GM19025 (cell line): ENCODE measurements at regions not wholly inside any gene's neighbourhood (a gene's known extent, or its start where the extent isn't known, plus 50 kb on each side); places are given as distances from the start of the nearest gene placed in this dataset.

Source experiments
- ATAC-seq: cut with Tn5 transposase; IDR thresholded peaks from one replicate; pipeline ENCODE4 v1.9.1; 2021; ENCODE audit warnings: mild to moderate bottlenecking, low read depth, moderate library complexity; ENCODE audit not compliant: unreplicated experiment

DNA sequence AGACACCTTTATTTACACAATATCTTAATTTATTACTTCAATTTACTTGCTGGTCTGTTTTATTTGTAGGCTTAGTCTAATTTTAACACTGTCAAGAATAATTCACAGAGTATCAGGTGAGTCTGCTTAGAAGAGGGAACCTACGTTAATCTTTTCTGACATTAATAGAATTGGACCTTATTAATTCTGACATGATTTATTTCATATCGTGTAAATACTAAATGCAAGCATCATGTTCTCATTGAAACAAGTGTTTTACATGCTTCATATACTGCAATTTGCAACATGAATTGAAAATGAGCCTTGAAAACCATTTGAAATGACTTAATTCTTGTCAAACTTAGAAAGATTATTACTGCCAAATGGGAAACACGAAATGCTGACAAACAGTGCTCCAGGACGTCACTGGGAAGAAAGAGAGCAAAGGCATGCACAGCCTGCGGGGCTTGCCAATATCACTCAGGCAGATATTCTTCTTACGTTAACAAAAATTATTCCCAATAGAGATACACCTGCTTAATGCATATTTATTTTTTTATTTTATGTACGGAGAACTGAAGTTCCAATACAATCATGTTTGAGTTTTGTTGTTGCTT, 282.0 kb upstream of the AKR1E2 start:
- ATAC-seq: no peak

DNA sequence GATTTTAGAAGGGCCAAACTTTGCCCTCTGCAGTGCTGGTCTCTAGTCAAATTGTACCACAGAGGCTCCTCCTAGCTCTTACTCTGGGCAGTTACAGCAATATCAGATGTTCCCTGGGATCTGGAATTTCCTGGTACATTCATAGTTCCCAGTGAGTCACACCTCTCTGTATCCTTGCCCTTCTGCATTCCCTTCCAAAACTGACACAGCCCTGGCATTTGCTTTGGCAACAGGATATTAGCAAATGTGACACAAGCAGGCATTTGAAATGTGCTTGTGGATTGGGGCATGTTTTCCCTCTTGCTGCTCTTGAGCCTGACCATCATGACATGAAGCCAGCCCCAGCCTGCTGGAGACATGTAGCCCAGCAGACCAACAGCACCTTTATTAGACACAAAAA, 284.7 kb upstream of the AKR1E2 start:
- ATAC-seq: no peak

DNA sequence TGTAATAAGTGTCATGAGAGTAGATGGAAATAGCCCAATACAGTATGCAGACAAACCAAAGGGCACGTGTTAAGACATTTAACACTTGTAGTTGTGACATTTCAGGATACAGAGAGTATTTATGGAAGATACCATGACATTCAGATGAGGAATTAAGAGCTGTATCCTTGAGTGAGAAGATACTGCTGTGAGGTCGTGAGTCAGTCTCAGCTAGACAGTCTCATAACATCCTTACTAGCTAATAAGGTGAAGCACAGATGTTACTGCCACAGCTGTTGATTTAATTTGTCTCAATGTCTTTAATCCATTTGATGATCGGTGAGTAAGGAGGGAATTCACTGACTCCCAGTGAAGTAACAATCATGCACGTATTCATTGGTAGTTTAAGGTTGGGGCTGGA, 288.0 kb upstream of the AKR1E2 start:
- ATAC-seq: no peak

GRCh38 chr10:4535521-4535920, 290.5 kb upstream of the AKR1E2 start:
- ATAC-seq: no peak

GRCh38 chr10:4533621-4534020, 292.4 kb upstream of the AKR1E2 start:
- no peak for ATAC-seq

GRCh38 chr10:4532976-4533375, 293.0 kb upstream of the AKR1E2 start:
- no peak for ATAC-seq

- no peak for ATAC-seq
Measured at GRCh38 chr10:4532467-4532866, 293.5 kb upstream of the AKR1E2 start.

- ATAC-seq: no peak
Measured at GRCh38 chr10:4532011-4532410, 294.0 kb upstream of the AKR1E2 start.

GRCh38 chr10:4529266-4529665, 296.7 kb upstream of the AKR1E2 start:
- ATAC-seq: no peak

DNA sequence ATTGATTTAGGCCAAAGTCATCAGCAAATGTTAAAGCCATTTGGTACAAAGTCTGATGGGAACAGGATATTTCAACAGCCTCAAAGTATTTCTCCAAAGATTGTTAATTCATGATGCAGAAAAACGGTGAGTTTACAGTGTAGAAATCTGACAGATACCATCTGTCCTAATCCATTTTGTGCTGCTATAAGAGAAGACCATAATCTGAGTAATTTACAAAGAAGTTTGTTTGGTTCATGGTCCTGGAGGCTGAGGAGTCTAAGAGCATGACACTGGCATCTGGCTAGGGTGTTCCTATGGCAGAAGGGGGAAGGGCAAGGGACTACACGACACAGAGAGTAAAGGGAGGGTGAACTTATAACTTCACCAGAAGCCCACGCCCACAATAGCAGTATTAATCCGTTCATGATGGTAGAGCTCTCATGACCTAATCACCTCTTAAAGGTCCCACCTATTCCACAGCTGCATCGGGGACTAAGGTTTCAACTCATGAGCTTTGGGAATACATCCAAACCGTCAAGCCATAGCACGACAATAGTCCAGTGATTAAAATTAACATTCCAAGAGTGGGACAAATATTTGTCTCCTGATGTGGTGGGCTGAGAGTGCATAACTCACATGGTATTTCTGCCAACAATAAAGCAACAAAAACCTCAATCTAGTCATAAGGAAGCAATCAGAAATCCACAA, 298.6 kb upstream of the AKR1E2 start:
- ATAC-seq: no peak

GRCh38 chr10:4526311-4526731, 299.7 kb upstream of the AKR1E2 start:
- no peak for ATAC-seq

- ATAC-seq: no peak
Measured at GRCh38 chr10:4525103-4525502, 300.9 kb upstream of the AKR1E2 start.

DNA sequence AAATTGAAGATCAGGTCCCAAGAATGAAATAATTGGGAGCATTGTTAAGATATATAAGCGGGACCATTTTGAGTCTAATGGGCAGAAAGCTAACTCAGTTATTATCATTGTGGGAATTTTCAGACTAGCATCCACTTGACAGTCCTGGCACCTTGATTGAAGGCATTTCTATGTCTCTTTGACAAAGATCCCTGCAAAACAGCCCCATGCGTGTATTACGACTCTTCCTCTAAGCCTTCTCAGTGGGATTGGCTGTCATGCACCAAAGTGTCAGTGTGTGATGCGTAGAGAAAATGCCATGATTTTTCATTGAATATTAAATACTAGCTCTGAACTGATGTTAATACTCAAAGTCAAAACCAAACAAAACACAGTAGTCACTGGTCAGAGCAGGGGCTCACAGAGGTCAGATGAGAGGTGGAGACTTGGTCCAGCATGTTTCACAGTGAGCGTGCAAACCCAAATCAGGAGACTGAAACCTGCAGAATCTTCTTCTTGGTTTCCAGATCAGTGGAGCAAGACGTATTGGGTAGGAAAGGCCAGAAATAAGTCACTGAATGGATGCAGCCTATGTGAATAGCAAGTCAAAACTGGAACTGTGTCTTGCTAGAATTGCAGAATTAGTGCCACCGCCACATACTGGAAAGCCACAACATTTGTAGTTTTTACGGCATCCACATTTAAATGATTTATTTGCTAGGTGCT, 303.6 kb upstream of the AKR1E2 start:
- ATAC-seq: peak; percentile 51

DNA sequence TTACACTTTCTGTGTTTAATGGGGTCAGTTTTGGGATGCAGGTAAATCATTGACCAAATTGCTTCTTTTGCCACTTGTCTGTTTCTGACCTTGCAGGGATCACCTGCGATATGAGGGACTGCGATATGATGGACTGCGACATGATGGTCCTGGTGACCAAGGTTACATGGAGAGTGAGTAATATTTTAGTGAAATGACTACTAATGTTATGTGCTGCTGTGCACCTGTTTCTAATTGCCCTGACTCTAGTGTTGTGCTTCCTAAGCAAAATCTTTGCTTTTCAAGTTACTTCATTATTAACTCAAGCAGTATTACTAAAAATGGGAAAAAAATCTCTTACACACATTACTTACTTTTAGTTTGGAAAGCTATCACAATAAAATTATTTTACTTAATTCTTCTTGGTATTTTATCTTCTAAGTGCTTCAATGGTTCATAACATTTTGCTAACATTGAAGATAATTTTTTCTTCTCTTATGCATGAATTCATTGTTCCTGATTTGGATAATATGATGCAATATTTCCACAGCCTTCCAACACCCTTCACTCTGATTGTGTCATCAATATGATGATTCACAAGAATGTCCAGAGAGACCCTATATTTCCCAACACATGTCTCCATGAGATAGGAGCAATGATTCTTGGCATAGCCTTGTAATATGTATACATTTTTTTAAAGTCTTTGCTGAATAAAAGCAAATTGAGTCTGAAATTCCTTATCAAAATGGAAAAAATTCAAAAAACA, 306.2 kb upstream of the AKR1E2 start:
- ATAC-seq: no peak

- no peak for ATAC-seq
Measured at GRCh38 chr10:4517746-4518145, 308.3 kb upstream of the AKR1E2 start.

GRCh38 chr10:4515721-4516120, 310.3 kb upstream of the AKR1E2 start:
- no peak for ATAC-seq

- no peak for ATAC-seq
Measured at GRCh38 chr10:4514445-4515108, 311.4 kb upstream of the AKR1E2 start.

GRCh38 chr10:4512671-4513240, 313.3 kb upstream of the AKR1E2 start:
- no peak for ATAC-seq

- ATAC-seq: no peak
Measured at GRCh38 chr10:4512196-4512595, 313.8 kb upstream of the AKR1E2 start.

DNA sequence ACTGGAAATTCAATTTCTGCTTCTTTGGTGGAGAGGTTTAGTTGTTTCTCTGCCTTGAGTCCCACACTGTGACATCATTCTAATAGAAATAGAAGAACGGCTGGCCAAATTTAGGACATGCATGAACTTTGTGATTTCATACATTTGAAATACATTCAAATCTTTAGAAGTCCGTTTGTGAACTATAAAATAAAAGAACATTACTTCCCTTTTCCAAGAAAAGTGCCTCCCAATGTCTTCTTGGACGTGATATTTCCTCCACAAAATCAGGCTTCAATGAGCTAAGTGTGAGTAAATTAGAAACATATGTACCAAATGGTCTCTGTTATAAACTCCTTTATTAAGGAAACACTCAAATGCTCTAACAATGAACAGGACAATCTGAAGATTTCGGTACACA, 314.5 kb upstream of the AKR1E2 start:
- no peak for ATAC-seq
